ENCODE measurements at regions not wholly inside any gene's neighbourhood (a gene's known extent, or its start where the extent isn't known, plus 50 kb on each side); places are given as distances from the start of the nearest gene placed in this dataset.

DNA sequence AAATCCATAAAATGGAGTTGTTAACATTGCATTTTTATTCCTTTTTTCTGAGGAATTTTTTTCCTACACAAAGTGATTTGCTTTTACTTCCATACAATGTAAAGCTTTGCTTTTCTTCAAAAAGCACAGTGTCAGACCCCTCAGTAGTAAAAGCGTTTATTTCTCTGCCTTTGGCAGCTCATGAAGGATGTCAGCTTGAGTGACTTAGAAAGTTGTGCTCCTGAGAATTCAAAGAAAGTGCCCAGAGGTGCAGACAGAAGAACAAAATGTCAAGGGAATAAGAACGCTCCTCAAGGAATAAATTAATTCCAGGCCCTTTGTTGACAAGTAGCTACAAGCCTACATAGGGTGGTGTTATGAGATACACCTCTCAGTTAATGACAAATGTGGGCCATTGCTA lies 369.3 kb upstream of the ADARB2 start:
- no peak overlapping the region for H3K4me3 ChIP-seq (ENCODE audit: control extremely low read depth in 1 of 5, extremely low read depth in 1 of 5, insufficient read depth in 1 of 5, low read depth in 2 of 5, low read length in 4 of 5)
- ChIA-PET CTCF (no interaction called here), POLR2A (no interaction called here)
- ATAC-seq (ENCODE audit: low read depth) (no peak), DNase-seq (no peak)
- intact Hi-C loops (cut with micrococcal nuclease): no loop called here
- no peaks in the 10 kb centered on the region for H3K9me3 Mint-ChIP-seq (ENCODE audit: insufficient read depth)
- H3K4me2 ChIP-seq (replicated peaks; ENCODE audit: low read depth, low read length, poor library complexity, severe bottlenecking): no peak overlapping the region
- no peak overlapping the region for H3K27ac Mint-ChIP-seq
- no peak overlapping the region for H2AFZ ChIP-seq (ENCODE audit: insufficient read depth, low read depth, low read length, poor library complexity, severe bottlenecking)
- no peaks in the 10 kb centered on the region for H3K4me1 ChIP-seq (ENCODE audit: control insufficient read depth in 2 of 2, insufficient read depth in 2 of 2, low read length in 2 of 2)
- H3K36me3 ChIP-seq (replicated peaks in 1 of 2; ENCODE audit: control extremely low read depth in 1 of 2, control insufficient read depth in 1 of 2, extremely low read depth in 1 of 2, insufficient read depth in 2 of 2, low read length in 1 of 2): no peaks in the 10 kb centered on the region
- no peaks in the 10 kb centered on the region for H3K4me1 Mint-ChIP-seq
- no peaks in the 10 kb centered on the region for H3K27me3 Mint-ChIP-seq
- no peak overlapping the region for H3K9ac ChIP-seq (ENCODE audit: low read length)
- WGBS (ENCODE audit: insufficient coverage): 83% methylated on average over 1 of the region's 2 CpGs
- H3K9me3 ChIP-seq (ENCODE audit: control extremely low read depth in 1 of 3, control insufficient read depth in 2 of 3, insufficient read depth in 1 of 3, low read length in 2 of 3): peaks cover 0 to 2% (median 0%) of the 10 kb centered on the region in 3 donors
- H3K4me3 Mint-ChIP-seq: no peak overlapping the region
- H4K20me1 ChIP-seq (ENCODE audit: control insufficient read depth, insufficient read depth, low read length, poor library complexity, severe bottlenecking): no peaks in the 10 kb centered on the region
- no peak overlapping the region for H3K27ac ChIP-seq (ENCODE audit: low read length in 2 of 2)
- TF ChIP-seq, protein P1, sequence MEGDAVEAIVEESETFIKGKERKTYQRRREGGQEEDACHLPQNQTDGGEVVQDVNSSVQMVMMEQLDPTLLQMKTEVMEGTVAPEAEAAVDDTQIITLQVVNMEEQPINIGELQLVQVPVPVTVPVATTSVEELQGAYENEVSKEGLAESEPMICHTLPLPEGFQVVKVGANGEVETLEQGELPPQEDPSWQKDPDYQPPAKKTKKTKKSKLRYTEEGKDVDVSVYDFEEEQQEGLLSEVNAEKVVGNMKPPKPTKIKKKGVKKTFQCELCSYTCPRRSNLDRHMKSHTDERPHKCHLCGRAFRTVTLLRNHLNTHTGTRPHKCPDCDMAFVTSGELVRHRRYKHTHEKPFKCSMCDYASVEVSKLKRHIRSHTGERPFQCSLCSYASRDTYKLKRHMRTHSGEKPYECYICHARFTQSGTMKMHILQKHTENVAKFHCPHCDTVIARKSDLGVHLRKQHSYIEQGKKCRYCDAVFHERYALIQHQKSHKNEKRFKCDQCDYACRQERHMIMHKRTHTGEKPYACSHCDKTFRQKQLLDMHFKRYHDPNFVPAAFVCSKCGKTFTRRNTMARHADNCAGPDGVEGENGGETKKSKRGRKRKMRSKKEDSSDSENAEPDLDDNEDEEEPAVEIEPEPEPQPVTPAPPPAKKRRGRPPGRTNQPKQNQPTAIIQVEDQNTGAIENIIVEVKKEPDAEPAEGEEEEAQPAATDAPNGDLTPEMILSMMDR (IDR thresholded peaks at IDR 0.05): no peak
- H3K27me3 ChIP-seq (replicated peaks in 1 of 4; ENCODE audit: control extremely low read depth in 1 of 4, control insufficient read depth in 3 of 4, insufficient read depth in 4 of 4, low read length in 3 of 4): no peaks in the 10 kb centered on the region
- no peaks in the 10 kb centered on the region for H3K79me2 ChIP-seq (ENCODE audit: control insufficient read depth, insufficient read depth, low read length)

DNA sequence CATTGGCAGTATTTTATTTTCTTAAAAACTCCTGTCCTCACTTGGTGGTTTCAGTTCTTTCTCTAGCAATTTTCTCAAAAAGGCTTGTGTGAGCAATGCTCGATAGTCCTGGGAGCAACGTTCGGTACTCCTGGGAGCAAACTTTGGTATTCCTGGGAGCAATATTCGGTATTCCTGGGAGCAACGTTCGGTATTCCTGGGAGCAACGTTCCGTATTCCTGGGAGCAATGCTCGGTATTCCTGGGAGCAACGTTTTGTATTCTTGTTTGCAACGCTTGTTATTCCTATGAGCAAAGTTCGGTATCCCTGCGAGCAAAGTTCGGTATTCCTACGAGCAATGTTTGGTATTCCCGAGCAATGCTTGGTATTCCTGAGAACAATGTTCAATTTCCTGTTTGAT lies 362.0 kb upstream of the ADARB2 start:
- CTCF ChIA-PET: no interaction called here

More for the DNA sequence above, 362.0 kb upstream of the ADARB2 start:
- WGBS (ENCODE audit: insufficient coverage): 83% methylated on average over 16 of the region's 16 CpGs
- Histone ChIP-seq H3K4me3 (ENCODE audit: control extremely low read depth in 1 of 5, extremely low read depth in 1 of 5, insufficient read depth in 1 of 5, low read depth in 2 of 5, low read length in 4 of 5) (no peak overlapping the region), H2AFZ (ENCODE audit: insufficient read depth, low read depth, low read length, poor library complexity, severe bottlenecking) (no peak overlapping the region), H3K4me2 (replicated peaks; ENCODE audit: low read depth, low read length, poor library complexity, severe bottlenecking) (no peak overlapping the region), H3K9me3 (ENCODE audit: control extremely low read depth in 1 of 3, control insufficient read depth in 2 of 3, insufficient read depth in 1 of 3, low read length in 2 of 3) (peaks cover 0 to 4% (median 0%) of the 10 kb centered on the region in 3 donors), H3K27me3 (replicated peaks in 1 of 4; ENCODE audit: control extremely low read depth in 1 of 4, control insufficient read depth in 3 of 4, insufficient read depth in 4 of 4, low read length in 3 of 4) (no peaks in the 10 kb centered on the region), H3K79me2 (ENCODE audit: control insufficient read depth, insufficient read depth, low read length) (no peaks in the 10 kb centered on the region), H3K27ac (ENCODE audit: low read length in 2 of 2) (no peak overlapping the region), H3K9ac (ENCODE audit: low read length) (no peak overlapping the region), H3K4me1 (ENCODE audit: control insufficient read depth in 2 of 2, insufficient read depth in 2 of 2, low read length in 2 of 2) (no peaks in the 10 kb centered on the region), H3K36me3 (replicated peaks in 1 of 2; ENCODE audit: control extremely low read depth in 1 of 2, control insufficient read depth in 1 of 2, extremely low read depth in 1 of 2, insufficient read depth in 2 of 2, low read length in 1 of 2) (no peaks in the 10 kb centered on the region), H4K20me1 (ENCODE audit: control insufficient read depth, insufficient read depth, low read length, poor library complexity, severe bottlenecking) (no peaks in the 10 kb centered on the region)
- no peaks in the 10 kb centered on the region for H3K27me3 Mint-ChIP-seq
- H3K4me3 Mint-ChIP-seq: no peak overlapping the region
- intact Hi-C loops (cut with micrococcal nuclease): no loop called here
- H3K4me1 Mint-ChIP-seq: no peaks in the 10 kb centered on the region
- no peak overlapping the region for H3K27ac Mint-ChIP-seq
- DNase-seq (no peak), ATAC-seq (ENCODE audit: low read depth) (no peak)
- TF ChIP-seq EZH2 (IDR thresholded peaks at IDR 0.05; ENCODE audit: borderline replicate concordance, insufficient read depth, low read depth, low read length, poor library complexity, severe bottlenecking): no peak
- TF ChIP-seq, protein P1 (IDR thresholded peaks at IDR 0.05): no peak
- POLR2A ChIA-PET: no interaction called here
- no peaks in the 10 kb centered on the region for H3K9me3 Mint-ChIP-seq (ENCODE audit: insufficient read depth)

All from B cell (primary cell).